Neural progenitor cell (in vitro differentiated cells): ENCODE measurements at regions not wholly inside any gene's neighbourhood (a gene's known extent, or its start where the extent isn't known, plus 50 kb on each side); places are given as distances from the start of the nearest gene placed in this dataset.

Source experiments
- EZH2 ChIP-seq: fragments of 200-600 bp; sonication (generic); IDR thresholded peaks from 2 replicates; pipeline ENCODE4 v1.6.1; 2017; ENCODE audit warnings: antibody characterized with exemption, mild to moderate bottlenecking, moderate library complexity
- TF ChIP-seq, protein P1 (sequence below): fragments of 200-600 bp; sonication (generic); IDR thresholded peaks from 2 replicates; pipeline ENCODE4 v1.5.1; 2017; ENCODE audit warnings: antibody characterized with exemption, mild to moderate bottlenecking

DNA sequence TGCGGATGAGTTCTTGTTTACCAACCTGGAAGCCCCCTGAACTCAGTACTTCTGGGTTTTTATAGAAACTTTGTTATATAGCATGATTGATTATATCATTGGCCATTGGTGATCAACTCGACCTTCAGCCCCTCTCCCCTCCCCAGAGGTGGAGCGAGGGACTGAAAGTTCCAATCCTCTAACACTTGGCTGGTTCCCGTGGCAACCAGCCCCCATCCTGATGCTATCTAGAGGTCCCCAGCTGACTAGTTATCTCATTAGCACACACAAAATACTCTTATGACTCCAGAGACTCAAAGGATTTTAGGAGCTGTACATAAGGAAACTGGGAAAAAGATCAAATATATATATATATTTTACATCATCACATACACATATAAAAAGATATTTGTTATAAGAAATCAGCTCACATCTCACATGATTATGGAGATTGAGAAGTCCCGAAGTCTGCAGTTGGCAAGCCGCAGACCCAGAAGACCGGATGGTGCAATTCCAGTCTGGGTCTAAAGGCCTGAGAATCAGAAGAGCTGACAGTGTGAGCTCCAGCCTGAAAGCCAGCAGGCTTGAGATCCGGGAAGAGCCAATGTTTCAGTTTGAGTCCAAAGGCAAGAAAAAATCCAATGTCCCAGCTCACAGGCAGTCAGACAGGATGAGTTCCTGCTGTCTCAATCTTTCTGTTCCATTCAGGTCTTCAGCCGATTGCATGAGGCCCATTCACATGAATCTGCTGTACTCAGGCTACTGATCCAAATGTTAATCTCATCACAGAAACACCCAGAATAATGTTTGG lies 179.3 kb upstream of the DTNBP1 start:
- TF ChIP-seq, protein P1, sequence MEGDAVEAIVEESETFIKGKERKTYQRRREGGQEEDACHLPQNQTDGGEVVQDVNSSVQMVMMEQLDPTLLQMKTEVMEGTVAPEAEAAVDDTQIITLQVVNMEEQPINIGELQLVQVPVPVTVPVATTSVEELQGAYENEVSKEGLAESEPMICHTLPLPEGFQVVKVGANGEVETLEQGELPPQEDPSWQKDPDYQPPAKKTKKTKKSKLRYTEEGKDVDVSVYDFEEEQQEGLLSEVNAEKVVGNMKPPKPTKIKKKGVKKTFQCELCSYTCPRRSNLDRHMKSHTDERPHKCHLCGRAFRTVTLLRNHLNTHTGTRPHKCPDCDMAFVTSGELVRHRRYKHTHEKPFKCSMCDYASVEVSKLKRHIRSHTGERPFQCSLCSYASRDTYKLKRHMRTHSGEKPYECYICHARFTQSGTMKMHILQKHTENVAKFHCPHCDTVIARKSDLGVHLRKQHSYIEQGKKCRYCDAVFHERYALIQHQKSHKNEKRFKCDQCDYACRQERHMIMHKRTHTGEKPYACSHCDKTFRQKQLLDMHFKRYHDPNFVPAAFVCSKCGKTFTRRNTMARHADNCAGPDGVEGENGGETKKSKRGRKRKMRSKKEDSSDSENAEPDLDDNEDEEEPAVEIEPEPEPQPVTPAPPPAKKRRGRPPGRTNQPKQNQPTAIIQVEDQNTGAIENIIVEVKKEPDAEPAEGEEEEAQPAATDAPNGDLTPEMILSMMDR = no peak
- no peak for TF ChIP-seq EZH2
